GM12892 (cell line): ENCODE measurements at regions not wholly inside any gene's neighbourhood (a gene's known extent, or its start where the extent isn't known, plus 50 kb on each side); places are given as distances from the start of the nearest gene placed in this dataset.
"Not testable (repeated sequence)": the region's sequence is repeated elsewhere in the genome, so short reads cannot be mapped to it uniquely, and the experiment has no call there.

Experiments
- DNase-seq: peaks from one replicate; pipeline ENCODE4 v3.0.0; 2011; ENCODE audit not compliant: insufficient read length
- FAIRE-seq: peaks from 2 replicates; lab custom pipeline; 2011; peaks lifted over from hg19 to GRCh38; lab: Jason Lieb, UNC
- POLR2A ChIP-seq: IDR thresholded peaks from 2 replicates; pipeline ENCODE4 v1.6.1; 2011; ENCODE audit warnings: low read depth, low read length, control low read depth
- POLR2AphosphoS5 ChIP-seq: IDR thresholded peaks from 2 replicates; pipeline ENCODE4 v1.6.1; 2011; ENCODE audit warnings: low read depth, low read length, control low read depth
- TAF1 ChIP-seq: IDR thresholded peaks from 2 replicates; pipeline ENCODE4 v1.6.1; 2011; ENCODE audit warnings: low read depth, mild to moderate bottlenecking, control low read depth, low read length, borderline replicate concordance

GRCh38 chr1:166616206-166616605, 223.1 kb upstream of the POGK start:
- TF ChIP-seq TAF1 (no peak), POLR2A (no peak), POLR2AphosphoS5 (no peak)
- DNase-seq (no peak), FAIRE-seq (no peak)

- no peak for DNase-seq
- TF ChIP-seq POLR2A (no peak), TAF1 (no peak), POLR2AphosphoS5 (no peak)
- no peak for FAIRE-seq
Observed at GRCh38 chr1:166626711-166627110, 212.6 kb upstream of the POGK start.

- DNase-seq (no peak), FAIRE-seq (no peak)
- no peak for TF ChIP-seq TAF1
- TF ChIP-seq POLR2AphosphoS5: no peak
- no peak for TF ChIP-seq POLR2A
Observed at GRCh38 chr1:166627558-166627957, 211.7 kb upstream of the POGK start.

GRCh38 chr1:166628259-166628658, 211.0 kb upstream of the POGK start:
- no peak for DNase-seq
- TF ChIP-seq POLR2A: no peak
- no peak for TF ChIP-seq POLR2AphosphoS5
- no peak for TF ChIP-seq TAF1
- FAIRE-seq: no peak

GRCh38 chr1:166629946-166630345, 209.3 kb upstream of the POGK start:
- TF ChIP-seq POLR2AphosphoS5 (no peak), POLR2A (no peak), TAF1 (no peak)
- DNase-seq: no peak
- no peak for FAIRE-seq

- TF ChIP-seq TAF1: no peak
- TF ChIP-seq POLR2AphosphoS5: no peak
- no peak for TF ChIP-seq POLR2A
- DNase-seq: no peak
- no peak for FAIRE-seq
Observed at GRCh38 chr1:166630369-166630768, 208.9 kb upstream of the POGK start.

GRCh38 chr1:166638137-166638536, 201.1 kb upstream of the POGK start:
- FAIRE-seq (no peak), DNase-seq (no peak)
- TF ChIP-seq POLR2AphosphoS5 (no peak), POLR2A (no peak), TAF1 (no peak)

- DNase-seq, FAIRE-seq: not testable (repeated sequence)
Observed at GRCh38 chr1:166657228-166657627, 182.0 kb upstream of the POGK start.

- not testable (repeated sequence) for DNase-seq, FAIRE-seq
Observed at GRCh38 chr1:166666790-166667189, 172.5 kb upstream of the POGK start.

GRCh38 chr1:166667600-166667999, 171.7 kb upstream of the POGK start:
- DNase-seq, FAIRE-seq: not testable (repeated sequence)

- no peak for DNase-seq
Observed at GRCh38 chr1:166671627-166672026, 167.6 kb upstream of the POGK start.

GRCh38 chr1:166673722-166674121, 165.6 kb upstream of the POGK start:
- TF ChIP-seq TAF1 (no peak), POLR2AphosphoS5 (no peak), POLR2A (no peak)
- FAIRE-seq (no peak), DNase-seq (no peak)

More at GRCh38 chr1:166671627-166672026, 167.6 kb upstream of the POGK start:
- no peak for TF ChIP-seq TAF1
- no peak for TF ChIP-seq POLR2AphosphoS5
- TF ChIP-seq POLR2A: no peak
- FAIRE-seq: peak; percentile 62

GRCh38 chr1:166675213-166675612, 164.1 kb upstream of the POGK start:
- DNase-seq: no peak
- TF ChIP-seq POLR2A (no peak), TAF1 (no peak), POLR2AphosphoS5 (no peak)
- FAIRE-seq: no peak
